ENCODE measurements at regions not wholly inside any gene's neighbourhood (a gene's known extent, or its start where the extent isn't known, plus 50 kb on each side); places are given as distances from the start of the nearest gene placed in this dataset.

GRCh38 chr5:61842840-61843239, 463.2 kb upstream of the KIF2A start:
- Histone ChIP-seq H3K9me3 (0 out of 3 replicates have a peak, but pooled peaks cover 3% of the 10 kb centered on the region), H3K4me1 (no peaks in the 10 kb centered on the region), H3K27ac (no peak overlapping the region), H3K4me2 (no peak overlapping the region), H3K4me3 (no peak overlapping the region)
- FAIRE-seq (no peak), ATAC-seq (no peak), DNase-seq (ENCODE audit: low read depth in 1 of 2, low spot score in 1 of 2) (no peak)
- no peak for TF ChIP-seq FOSB (CRISPR knock-in tag; IDR thresholded peaks at IDR 0.05)
- TF ChIP-seq MAX (IDR thresholded peaks at IDR 0.05), result no peak
- TF ChIP-seq HOXA7 (CRISPR knock-in tag; IDR thresholded peaks at IDR 0.05), result no peak
- TF ChIP-seq ELK1 (IDR thresholded peaks at IDR 0.05; ENCODE audit: low read depth, low read length), result no peak
- no peak for TF ChIP-seq HEYL (CRISPR knock-in tag; IDR thresholded peaks at IDR 0.05)
- no peak for TF ChIP-seq KDM5A (IDR thresholded peaks at IDR 0.05)
- no peak for TF ChIP-seq HOXB5 (CRISPR knock-in tag; IDR thresholded peaks at IDR 0.05)
- TF ChIP-seq HOXB13 (CRISPR knock-in tag; IDR thresholded peaks at IDR 0.05; ENCODE audit: low read depth), result no peak
- no peak for TF ChIP-seq TP53 (CRISPR knock-in tag; IDR thresholded peaks at IDR 0.05)
- TF ChIP-seq MAFK (IDR thresholded peaks at IDR 0.05; ENCODE audit: partially characterized antibody), result no peak
- TF ChIP-seq NPAS2 (CRISPR knock-in tag; IDR thresholded peaks at IDR 0.05; ENCODE audit: borderline replicate concordance), result no peak
- no peak for TF ChIP-seq HMGXB4 (CRISPR knock-in tag; IDR thresholded peaks at IDR 0.05; ENCODE audit: borderline replicate concordance)
- no peak for TF ChIP-seq POLR2A (IDR thresholded peaks at IDR 0.05; ENCODE audit: low read length)
- no peak for TF ChIP-seq NR3C1 (IDR thresholded peaks at IDR 0.05)
- no peak for TF ChIP-seq JUNB (IDR thresholded peaks at IDR 0.05)
- TF ChIP-seq BCL3 (IDR thresholded peaks at IDR 0.05), result no peak
- no peak for TF ChIP-seq ATOH8 (CRISPR knock-in tag; IDR thresholded peaks at IDR 0.05; ENCODE audit: low read depth)
- no peak for TF ChIP-seq HDAC2 (IDR thresholded peaks at IDR 0.05)
- no peak for TF ChIP-seq EHF (CRISPR knock-in tag; IDR thresholded peaks at IDR 0.05)
- CTCF ChIA-PET, result interaction anchor here (0.7 kb wide), 1 partner anchor 14 kb away, joined by 3 read pairs; no protein-coding TSS in a partner anchor
- WGBS (ENCODE audit: missing lambda C conversion rate), result 42% methylated on average over 1 of the region's 1 CpG
- POLR2A ChIA-PET, result no interaction called here

GRCh38 chr5:61850696-61851095, 455.3 kb upstream of the KIF2A start:
- Histone ChIP-seq H3K4me1 (no peaks in the 10 kb centered on the region), H3K27ac (no peak overlapping the region), H3K4me3 (no peak overlapping the region), H3K9me3 (0 out of 3 replicates have a peak, but pooled peaks cover 6% of the 10 kb centered on the region), H3K4me2 (no peak overlapping the region)
- DNase-seq (ENCODE audit: low read depth in 1 of 2, low spot score in 1 of 2), result no peak
- FAIRE-seq, result no peak
- CTCF ChIA-PET, result no interaction called here
- TF ChIP-seq CTCF (IDR thresholded peaks at IDR 0.05) (no peak), SREBF2 (IDR thresholded peaks at IDR 0.05) (no peak), SMC3 (IDR thresholded peaks at IDR 0.05) (no peak), RNF2 (IDR thresholded peaks at IDR 0.05; ENCODE audit: borderline replicate concordance, low read depth) (no peak), JUNB (IDR thresholded peaks at IDR 0.05) (no peak), CBX2 (IDR thresholded peaks at IDR 0.05; ENCODE audit: borderline replicate concordance, low read depth) (no peak), EHMT2 (IDR thresholded peaks at IDR 0.05; ENCODE audit: low read depth) (no peak), EP300 (IDR thresholded peaks at IDR 0.05) (no peak), ZFP36 (IDR thresholded peaks at IDR 0.05; ENCODE audit: borderline replicate concordance, partially characterized antibody) (no peak), HMGXB4 (CRISPR knock-in tag; IDR thresholded peaks at IDR 0.05; ENCODE audit: borderline replicate concordance) (no peak), CBX8 (IDR thresholded peaks at IDR 0.05) (no peak), RAD21 (conservative IDR thresholded peaks at IDR 0.05 in 1 of 2, IDR thresholded peaks at IDR 0.05 in 1 of 2) (no peak), ESRRA (IDR thresholded peaks at IDR 0.05; ENCODE audit: borderline replicate concordance, low read length) (no peak), ATOH8 (CRISPR knock-in tag; IDR thresholded peaks at IDR 0.05; ENCODE audit: low read depth) (no peak), HOXB5 (CRISPR knock-in tag; IDR thresholded peaks at IDR 0.05) (no peak)
- ATAC-seq, result no peak
- POLR2A ChIA-PET, result no interaction called here
